ENCODE measurements at regions not wholly inside any gene's neighbourhood (a gene's known extent, or its start where the extent isn't known, plus 50 kb on each side); places are given as distances from the start of the nearest gene placed in this dataset.
A peak's percentile ranks its signal among the peaks of the same experiment; 100 is the strongest.

DNA sequence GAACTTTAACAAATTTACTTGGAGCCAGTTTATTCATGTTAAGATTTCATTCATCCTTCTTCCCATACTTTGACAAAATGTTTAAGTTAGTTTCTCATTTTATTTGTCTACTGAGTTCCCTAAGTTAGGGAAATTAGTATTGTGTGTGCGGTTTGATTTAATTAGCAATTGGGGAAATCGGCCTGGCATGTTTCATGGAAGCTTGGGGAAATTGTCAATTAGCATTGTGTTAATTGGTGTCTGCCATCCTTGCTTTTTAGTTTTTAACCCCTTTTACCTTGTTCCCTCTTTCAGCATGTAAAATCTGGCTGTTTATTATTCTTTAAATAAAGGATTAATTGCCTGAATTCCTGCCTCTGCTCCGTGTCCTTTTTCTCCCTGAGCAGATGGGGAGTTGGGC, 279.6 kb downstream of the BCL11A start:
- TF ChIP-seq, protein P1, sequence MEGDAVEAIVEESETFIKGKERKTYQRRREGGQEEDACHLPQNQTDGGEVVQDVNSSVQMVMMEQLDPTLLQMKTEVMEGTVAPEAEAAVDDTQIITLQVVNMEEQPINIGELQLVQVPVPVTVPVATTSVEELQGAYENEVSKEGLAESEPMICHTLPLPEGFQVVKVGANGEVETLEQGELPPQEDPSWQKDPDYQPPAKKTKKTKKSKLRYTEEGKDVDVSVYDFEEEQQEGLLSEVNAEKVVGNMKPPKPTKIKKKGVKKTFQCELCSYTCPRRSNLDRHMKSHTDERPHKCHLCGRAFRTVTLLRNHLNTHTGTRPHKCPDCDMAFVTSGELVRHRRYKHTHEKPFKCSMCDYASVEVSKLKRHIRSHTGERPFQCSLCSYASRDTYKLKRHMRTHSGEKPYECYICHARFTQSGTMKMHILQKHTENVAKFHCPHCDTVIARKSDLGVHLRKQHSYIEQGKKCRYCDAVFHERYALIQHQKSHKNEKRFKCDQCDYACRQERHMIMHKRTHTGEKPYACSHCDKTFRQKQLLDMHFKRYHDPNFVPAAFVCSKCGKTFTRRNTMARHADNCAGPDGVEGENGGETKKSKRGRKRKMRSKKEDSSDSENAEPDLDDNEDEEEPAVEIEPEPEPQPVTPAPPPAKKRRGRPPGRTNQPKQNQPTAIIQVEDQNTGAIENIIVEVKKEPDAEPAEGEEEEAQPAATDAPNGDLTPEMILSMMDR (IDR thresholded peaks at IDR 0.05): no peak
- DNase-seq: no peak
- Histone ChIP-seq H3K4me1 (no peaks in the 10 kb centered on the region), H3K36me3 (no peaks in the 10 kb centered on the region), H3K4me3 (no peak overlapping the region), H3K27me3 (no peaks in the 10 kb centered on the region), H3K27ac (no peak overlapping the region), H3K9me3 (peaks cover 0 to 14% (median 8%) of the 10 kb centered on the region in 11 donors)
- ATAC-seq: no peak
- intact Hi-C loops (cut with DNase I): no loop called here
- WGBS, 2 donors: 88 to 89% methylated on average over 3 of the region's 3 CpGs

DNA sequence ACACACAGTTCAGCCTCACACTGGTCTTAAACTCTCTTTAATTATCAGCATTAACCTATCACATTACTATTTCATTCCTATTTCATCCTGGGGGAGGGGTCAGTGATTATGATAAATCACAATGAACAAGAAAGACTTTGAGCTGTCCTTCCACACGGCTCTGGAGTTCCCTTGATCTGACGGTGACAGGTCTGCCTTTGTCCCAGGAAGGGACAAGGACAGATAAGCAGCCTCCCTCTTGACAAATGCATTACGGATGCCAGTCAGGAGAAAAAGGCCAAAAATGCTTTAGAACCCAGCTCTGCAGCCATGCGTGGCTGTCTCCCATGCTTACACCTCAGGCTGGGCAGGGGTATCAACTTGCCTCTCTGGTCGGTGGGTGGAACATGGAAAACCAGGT, 281.7 kb downstream of the BCL11A start:
- WGBS, 2 donors: 32 to 35% methylated on average over 5 of the region's 5 CpGs
- Histone ChIP-seq H3K36me3 (no peaks in the 10 kb centered on the region), H3K27ac (no peak overlapping the region), H3K4me3 (no peak overlapping the region), H3K27me3 (no peaks in the 10 kb centered on the region), H3K9me3 (peaks cover 0 to 14% (median 8%) of the 10 kb centered on the region in 11 donors), H3K4me1 (no peaks in the 10 kb centered on the region)
- TF ChIP-seq, protein P1 (IDR thresholded peaks at IDR 0.05): no peak
- no peak for DNase-seq
- ATAC-seq: peak in 2 of 8 donors; percentile 65
- intact Hi-C loops (cut with DNase I): no loop called here

DNA sequence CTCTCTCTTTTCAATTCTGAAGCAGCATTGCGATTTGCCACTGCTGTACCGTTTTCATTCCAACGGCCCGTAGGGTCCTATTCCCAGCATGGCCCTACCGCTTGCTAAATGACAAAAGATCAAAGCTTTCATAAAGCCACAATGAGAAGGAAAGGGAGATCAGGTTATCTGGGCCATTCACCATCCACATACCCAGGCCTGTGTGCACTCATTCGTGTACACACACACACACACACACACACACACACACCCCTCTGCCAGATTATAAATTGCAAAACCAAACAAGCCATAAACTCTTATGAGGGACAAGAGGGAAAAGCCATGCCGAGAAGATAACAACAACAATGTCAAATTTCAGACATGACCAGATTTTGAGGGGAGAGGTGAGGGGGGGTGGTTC, 282.3 kb downstream of the BCL11A start:
- no peak overlapping the region for H3K4me3 ChIP-seq
- TF ChIP-seq, protein P1 (IDR thresholded peaks at IDR 0.05): no peak
- WGBS, 2 donors: 81% methylated on average over 7 of the region's 7 CpGs
- DNase-seq: no peak
- H3K4me1 ChIP-seq: no peaks in the 10 kb centered on the region
- H3K27ac ChIP-seq: no peak overlapping the region
- H3K36me3 ChIP-seq: no peaks in the 10 kb centered on the region
- intact Hi-C loops (cut with DNase I): no loop called here
- ATAC-seq: no peak
- peaks cover 0 to 14% (median 8%) of the 10 kb centered on the region in 11 donors for H3K9me3 ChIP-seq
- no peaks in the 10 kb centered on the region for H3K27me3 ChIP-seq

DNA sequence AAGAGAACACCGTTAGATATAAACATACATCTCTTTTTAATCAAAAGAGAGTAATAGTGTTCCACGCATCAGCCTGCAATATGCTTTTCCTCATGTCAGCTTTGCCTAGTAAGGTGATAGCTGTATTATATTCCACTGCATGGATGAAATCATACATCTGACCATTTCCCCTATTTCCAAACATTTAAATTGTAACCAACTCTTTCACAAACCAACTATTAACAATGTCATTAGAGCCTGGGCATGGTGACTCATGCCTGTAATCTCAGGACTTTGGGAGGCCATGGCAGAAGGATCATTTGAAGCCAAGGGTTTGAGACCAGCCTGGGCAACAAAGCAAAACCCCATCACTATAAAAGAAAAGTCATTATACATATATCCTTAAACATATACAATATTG, 284.8 kb downstream of the BCL11A start:
- ATAC-seq (no peak), DNase-seq (no peak)
- Histone ChIP-seq H3K27ac (no peak overlapping the region), H3K4me1 (no peaks in the 10 kb centered on the region), H3K36me3 (no peaks in the 10 kb centered on the region), H3K4me3 (no peak overlapping the region), H3K27me3 (no peaks in the 10 kb centered on the region), H3K9me3 (no peaks in the 10 kb centered on the region)
- intact Hi-C loops (cut with DNase I): no loop called here
- 90 to 94% methylated on average over 2 of the region's 2 CpGs for WGBS, 2 donors
- TF ChIP-seq, protein P1 (IDR thresholded peaks at IDR 0.05): no peak

DNA sequence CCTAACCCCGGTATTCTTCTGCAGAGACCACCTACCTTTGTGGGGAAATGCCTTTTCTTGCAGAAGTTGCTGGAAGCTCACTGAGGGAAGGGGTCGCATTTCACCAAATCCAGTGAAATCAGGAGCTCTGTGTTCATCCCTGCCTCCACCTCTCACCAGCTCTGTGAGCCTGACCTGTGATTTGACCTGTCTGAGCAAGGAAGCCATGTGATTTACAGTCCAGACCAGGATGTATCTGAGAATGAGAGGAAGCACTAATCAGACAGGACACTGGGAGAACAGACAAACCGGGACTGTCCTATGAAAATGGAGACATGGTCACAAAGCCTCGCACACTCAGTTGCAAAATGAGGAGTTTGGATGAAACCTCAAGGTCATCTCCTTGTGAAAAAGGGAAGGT, 285.4 kb downstream of the BCL11A start:
- TF ChIP-seq, protein P1 (IDR thresholded peaks at IDR 0.05): no peak
- 71 to 78% methylated on average over 4 of the region's 4 CpGs for WGBS, 2 donors
- ATAC-seq (no peak), DNase-seq (no peak)
- Histone ChIP-seq H3K27me3 (no peaks in the 10 kb centered on the region), H3K9me3 (no peaks in the 10 kb centered on the region), H3K4me1 (no peaks in the 10 kb centered on the region), H3K36me3 (no peaks in the 10 kb centered on the region), H3K4me3 (no peak overlapping the region), H3K27ac (no peak overlapping the region)
- intact Hi-C loops (cut with DNase I): no loop called here

Measured in heart right ventricle (tissue), 16 donors.